H9 (cell line): ENCODE measurements at regions not wholly inside any gene's neighbourhood (a gene's known extent, or its start where the extent isn't known, plus 50 kb on each side); places are given as distances from the start of the nearest gene placed in this dataset.

ENCODE experiments used
- DNase-seq: peaks from one replicate; pipeline ENCODE4 v3.0.0-alpha.2; 2017
- H2AFZ ChIP-seq: one replicate; pipeline ENCODE4 v1.6.1; 2013; ENCODE audit warnings: mild to moderate bottlenecking, low read length, control low read depth, moderate library complexity
- H2AK5ac ChIP-seq: 2 replicates; pipeline ENCODE4 v1.6.1; 2013; ENCODE audit warnings: low read length, control low read depth, mixed read lengths; ENCODE audit not compliant: insufficient read length
- H2BK120ac ChIP-seq: one replicate; pipeline ENCODE4 v1.6.1; 2013; ENCODE audit warnings: low read depth, mild to moderate bottlenecking, low read length, control low read depth, inconsistent platforms; ENCODE audit not compliant: poor library complexity, severe bottlenecking
- H2BK12ac ChIP-seq: 2 replicates; pipeline ENCODE4 v1.6.1; 2013; ENCODE audit warnings: low read length, control low read depth, mixed read lengths, low read depth; ENCODE audit not compliant: insufficient read length
- H2BK15ac ChIP-seq: 2 replicates; pipeline ENCODE4 v1.6.1; 2013; ENCODE audit warnings: low read depth, low read length, control low read depth
- H2BK20ac ChIP-seq: one replicate; pipeline ENCODE4 v1.6.1; 2013; ENCODE audit warnings: low read depth, mild to moderate bottlenecking, low read length, control low read depth, inconsistent platforms; ENCODE audit not compliant: poor library complexity, severe bottlenecking
- H2BK5ac ChIP-seq: 2 replicates; pipeline ENCODE4 v1.6.1; 2013; ENCODE audit warnings: low read length, control low read depth, mixed read lengths; ENCODE audit not compliant: insufficient read length
- H3K14ac ChIP-seq: 2 replicates; pipeline ENCODE4 v1.6.1; 2013; ENCODE audit warnings: low read length, control low read depth; ENCODE audit not compliant: insufficient read depth
- H3K18ac ChIP-seq: 2 replicates; pipeline ENCODE4 v1.6.1; 2013; ENCODE audit warnings: low read depth, mild to moderate bottlenecking, mixed read lengths, low read length, control low read depth; ENCODE audit not compliant: insufficient read length
- H3K23ac ChIP-seq: 2 replicates; pipeline ENCODE4 v1.6.1; 2013; ENCODE audit warnings: low read length, control low read depth, mixed read lengths, low read depth; ENCODE audit not compliant: insufficient read length
- H3K23me2 ChIP-seq: 2 replicates; pipeline ENCODE4 v1.6.1; 2013; ENCODE audit warnings: low read depth, mild to moderate bottlenecking, mixed read lengths, low read length, control low read depth; ENCODE audit not compliant: insufficient read length, poor library complexity, severe bottlenecking
- H3K27ac ChIP-seq: 2 replicates; pipeline ENCODE4 v1.5.1; 2013; ENCODE audit warnings: low read length, control low read depth, mixed read lengths, low read depth; ENCODE audit not compliant: insufficient read length
- H3K27me3 ChIP-seq: 2 replicates; pipeline ENCODE4 v1.6.1; 2013; ENCODE audit warnings: low read length, control low read depth, inconsistent platforms; ENCODE audit not compliant: insufficient read depth
- H3K4ac ChIP-seq: 2 replicates; pipeline ENCODE4 v1.6.1; 2013; ENCODE audit warnings: low read depth, mild to moderate bottlenecking, control low read depth, inconsistent platforms, low read length, moderate library complexity
- H3K4me1 ChIP-seq: 2 replicates; pipeline ENCODE4 v1.6.1; 2013; ENCODE audit warnings: low read length, control low read depth, inconsistent platforms; ENCODE audit not compliant: insufficient read depth
- H3K4me2 ChIP-seq: 2 replicates; pipeline ENCODE4 v1.6.1; 2013; ENCODE audit warnings: low read length, control low read depth, mixed read lengths; ENCODE audit not compliant: insufficient read length, insufficient read depth
- H3K56ac ChIP-seq: 2 replicates; pipeline ENCODE4 v1.6.1; 2013; ENCODE audit warnings: low read depth, mild to moderate bottlenecking, mixed read lengths, low read length, control low read depth; ENCODE audit not compliant: insufficient read length
- H3K79me1 ChIP-seq: 2 replicates; pipeline ENCODE4 v1.6.1; 2013; ENCODE audit warnings: low read depth, mild to moderate bottlenecking, moderate library complexity, low read length, control low read depth, inconsistent platforms; ENCODE audit not compliant: insufficient read depth, poor library complexity, severe bottlenecking
- H3K79me2 ChIP-seq: 2 replicates; pipeline ENCODE4 v1.6.1; 2013; ENCODE audit warnings: low read length, control low read depth, inconsistent platforms; ENCODE audit not compliant: insufficient read depth
- H3K9ac ChIP-seq: 2 replicates; pipeline ENCODE4 v1.6.1; 2013; ENCODE audit warnings: low read length, control low read depth, mixed read lengths; ENCODE audit not compliant: insufficient read length; ENCODE audit errors: extremely low read depth
- H3K9me3 ChIP-seq: one replicate; pipeline ENCODE4 v1.6.1; 2013; ENCODE audit warnings: low read depth, low read length, inconsistent platforms; ENCODE audit not compliant: control insufficient read depth
- H3T11ph ChIP-seq: one replicate; pipeline ENCODE4 v1.6.1; 2013; ENCODE audit warnings: mild to moderate bottlenecking, low read length, control low read depth, inconsistent platforms
- H4K20me1 ChIP-seq: one replicate; pipeline ENCODE4 v1.6.1; 2013; ENCODE audit not compliant: control insufficient read depth, insufficient read length, insufficient read depth
- H4K5ac ChIP-seq: 2 replicates; pipeline ENCODE4 v1.6.1; 2013; ENCODE audit warnings: low read depth, mild to moderate bottlenecking, mixed read lengths, low read length, control low read depth; ENCODE audit not compliant: insufficient read length
- H4K8ac ChIP-seq: replicated peaks from 2 replicates; pipeline ENCODE4 v1.6.1; 2013; ENCODE audit warnings: low read length, control low read depth, mixed read lengths, low read depth; ENCODE audit not compliant: insufficient read length
- H4K91ac ChIP-seq: 2 replicates; pipeline ENCODE4 v1.6.1; 2013; ENCODE audit warnings: low read depth, mild to moderate bottlenecking, moderate library complexity, mixed read lengths, low read length, control low read depth; ENCODE audit not compliant: insufficient read length
- H3K27ac Mint-ChIP-seq, 3 experiments: 2 replicates in 2 of 3; 3 replicates in 1 of 3; pipeline ENCODE4 v1.8.0; 2020 to 2021; ENCODE audit warnings: mixed read lengths in 3 of 3, mild to moderate bottlenecking in 1 of 3, moderate library complexity in 1 of 3
- H3K27me3 Mint-ChIP-seq: 2 replicates; pipeline ENCODE4 v1.8.0; 2021; ENCODE audit warnings: low read depth, mild to moderate bottlenecking, moderate library complexity, mixed read lengths
- H3K36me3 Mint-ChIP-seq, 3 experiments: 2 replicates in 2 of 3; 3 replicates in 1 of 3; pipeline ENCODE4 v1.8.0; 2020 to 2021; ENCODE audit warnings: low read depth in 3 of 3, mixed read lengths in 3 of 3; ENCODE audit not compliant: insufficient read depth in 1 of 3
- H3K4me1 Mint-ChIP-seq, 2 experiments: 2 replicates each; pipeline ENCODE4 v1.8.0; 2020; ENCODE audit warnings: mixed read lengths in 2 of 2
- H3K4me3 Mint-ChIP-seq, 2 experiments: 2 replicates in 1 of 2; 3 replicates in 1 of 2; pipeline ENCODE4 v1.8.0; 2020 to 2021; ENCODE audit warnings: mild to moderate bottlenecking in 2 of 2, mixed read lengths in 2 of 2, moderate library complexity in 1 of 2
- H3K9me3 Mint-ChIP-seq, 2 experiments: 2 replicates in 1 of 2; 3 replicates in 1 of 2; pipeline ENCODE4 v1.8.0; 2020; ENCODE audit warnings: mild to moderate bottlenecking in 2 of 2, mixed read lengths in 2 of 2, moderate library complexity in 1 of 2
- WGBS: extraction: QIAGEN DNeasy Blood & Tissue Kit; methylation state at CpG from one replicate; pipeline ENCODE4 v1.1.7; 2013; ENCODE audit warnings: missing lambda C conversion rate, low lambda C conversion rate, mixed read lengths; ENCODE audit not compliant: insufficient read length; ENCODE audit errors: extremely low coverage; 5-methylcytosine and 5-hydroxymethylcytosine counted together
- TF ChIP-seq, protein P1 (sequence below): fragments of 200-600 bp; sonication (generic); conservative IDR thresholded peaks from 3 replicates; pipeline ENCODE4 v1.8.0; 2021; ENCODE audit warnings: antibody characterized with exemption, mild to moderate bottlenecking

DNA sequence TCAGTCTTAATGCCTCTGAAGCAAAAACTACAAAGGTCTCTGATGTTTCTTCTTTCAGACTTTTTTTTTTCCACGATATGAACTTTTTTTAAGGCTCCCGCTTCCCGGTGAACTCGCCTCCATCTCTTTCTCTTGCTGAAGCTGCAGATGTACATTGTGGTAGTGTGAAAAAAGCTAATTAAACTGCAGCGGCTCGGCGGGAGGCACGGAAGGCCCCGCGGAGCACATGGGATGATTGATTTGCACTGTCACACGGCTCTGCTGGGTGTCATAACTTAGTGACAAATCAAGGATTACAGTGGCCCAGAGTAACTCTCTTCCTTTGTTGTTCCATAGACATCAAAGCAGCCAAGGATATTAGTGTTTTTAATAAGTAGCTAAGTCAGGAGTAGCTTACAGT lies 196.3 kb downstream of the AXIN2 start:
- H3K4me3 Mint-ChIP-seq, result no peak overlapping the region
- no peaks in the 10 kb centered on the region for H3K27me3 ChIP-seq
- no peak overlapping the region for H2BK12ac ChIP-seq
- no peak overlapping the region for H3K14ac ChIP-seq
- H2AK5ac ChIP-seq, result no peak overlapping the region
- H3K36me3 Mint-ChIP-seq, result no peaks in the 10 kb centered on the region; a peak in 1 of 7 replicates
- no peak overlapping the region for H3T11ph ChIP-seq
- H2BK5ac ChIP-seq, result no peak overlapping the region
- H4K91ac ChIP-seq, result no peak overlapping the region
- no peak overlapping the region for H2AFZ ChIP-seq
- no peak overlapping the region for H2BK20ac ChIP-seq
- no peak overlapping the region for H4K5ac ChIP-seq
- no peak overlapping the region for H3K27ac ChIP-seq
- no peaks in the 10 kb centered on the region for H4K20me1 ChIP-seq
- H3K4me2 ChIP-seq, result no peak overlapping the region
- H3K9ac ChIP-seq, result no peak overlapping the region
- no peak overlapping the region for H3K18ac ChIP-seq
- no peak overlapping the region for H2BK120ac ChIP-seq
- H2BK15ac ChIP-seq, result no peak overlapping the region
- no peaks in the 10 kb centered on the region for H3K4me1 ChIP-seq
- DNase-seq, result no peak
- H3K27me3 Mint-ChIP-seq, result no peaks in the 10 kb centered on the region
- H3K4me1 Mint-ChIP-seq, result no peaks in the 10 kb centered on the region
- no peaks in the 10 kb centered on the region for H3K9me3 ChIP-seq
- H3K56ac ChIP-seq, result no peak overlapping the region
- no peak overlapping the region for H3K27ac Mint-ChIP-seq
- no peaks in the 10 kb centered on the region for H3K79me2 ChIP-seq
- H4K8ac ChIP-seq, result no peak overlapping the region
- TF ChIP-seq, protein P1, sequence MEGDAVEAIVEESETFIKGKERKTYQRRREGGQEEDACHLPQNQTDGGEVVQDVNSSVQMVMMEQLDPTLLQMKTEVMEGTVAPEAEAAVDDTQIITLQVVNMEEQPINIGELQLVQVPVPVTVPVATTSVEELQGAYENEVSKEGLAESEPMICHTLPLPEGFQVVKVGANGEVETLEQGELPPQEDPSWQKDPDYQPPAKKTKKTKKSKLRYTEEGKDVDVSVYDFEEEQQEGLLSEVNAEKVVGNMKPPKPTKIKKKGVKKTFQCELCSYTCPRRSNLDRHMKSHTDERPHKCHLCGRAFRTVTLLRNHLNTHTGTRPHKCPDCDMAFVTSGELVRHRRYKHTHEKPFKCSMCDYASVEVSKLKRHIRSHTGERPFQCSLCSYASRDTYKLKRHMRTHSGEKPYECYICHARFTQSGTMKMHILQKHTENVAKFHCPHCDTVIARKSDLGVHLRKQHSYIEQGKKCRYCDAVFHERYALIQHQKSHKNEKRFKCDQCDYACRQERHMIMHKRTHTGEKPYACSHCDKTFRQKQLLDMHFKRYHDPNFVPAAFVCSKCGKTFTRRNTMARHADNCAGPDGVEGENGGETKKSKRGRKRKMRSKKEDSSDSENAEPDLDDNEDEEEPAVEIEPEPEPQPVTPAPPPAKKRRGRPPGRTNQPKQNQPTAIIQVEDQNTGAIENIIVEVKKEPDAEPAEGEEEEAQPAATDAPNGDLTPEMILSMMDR, result no peak
- no peaks in the 10 kb centered on the region for H3K23me2 ChIP-seq
- H3K9me3 Mint-ChIP-seq, result no peaks in the 10 kb centered on the region
- no peaks in the 10 kb centered on the region for H3K79me1 ChIP-seq
- no peak overlapping the region for H3K4ac ChIP-seq
- no peak overlapping the region for H3K23ac ChIP-seq
- WGBS, result no CpG with 5 or more reads among the region's 11 CpGs
